ENCODE measurements at regions not wholly inside any gene's neighbourhood (a gene's known extent, or its start where the extent isn't known, plus 50 kb on each side); places are given as distances from the start of the nearest gene placed in this dataset.

- DNase-seq (ENCODE audit: low spot score) = no peak
These were observed 313.2 kb downstream of the PIK3C3 start for GRCh38 chr18:42268186-42268725.

GRCh38 chr18:42268798-42269197 lies 313.8 kb downstream of the PIK3C3 start:
- DNase-seq (ENCODE audit: low spot score) = no peak

- DNase-seq (ENCODE audit: low spot score) = no peak
These were observed 316.8 kb downstream of the PIK3C3 start for GRCh38 chr18:42271647-42272414.

- no peak for DNase-seq (ENCODE audit: low spot score)
These were observed 319.6 kb downstream of the PIK3C3 start for GRCh38 chr18:42274488-42275137.

- no peak for DNase-seq (ENCODE audit: low spot score)
These were observed 320.1 kb downstream of the PIK3C3 start for GRCh38 chr18:42275138-42275535.

- no peak for DNase-seq (ENCODE audit: low spot score)
These were observed 321.1 kb downstream of the PIK3C3 start for GRCh38 chr18:42275949-42276730.

- no peak for DNase-seq (ENCODE audit: low spot score)
These were observed 326.1 kb downstream of the PIK3C3 start for GRCh38 chr18:42281124-42281523.

GRCh38 chr18:42281851-42282250 lies 326.8 kb downstream of the PIK3C3 start:
- DNase-seq (ENCODE audit: low spot score) = no peak

GRCh38 chr18:42287047-42287446 lies 332.0 kb downstream of the PIK3C3 start:
- DNase-seq (ENCODE audit: low spot score) = no peak

- no peak for DNase-seq (ENCODE audit: low spot score)
These were observed 333.1 kb downstream of the PIK3C3 start for GRCh38 chr18:42288129-42288528.

GRCh38 chr18:42289526-42289925 lies 334.5 kb downstream of the PIK3C3 start:
- no peak for DNase-seq (ENCODE audit: low spot score)

- no peak for DNase-seq (ENCODE audit: low spot score)
These were observed 335.6 kb downstream of the PIK3C3 start for GRCh38 chr18:42290318-42291307.

GRCh38 chr18:42292654-42293053 lies 337.6 kb downstream of the PIK3C3 start:
- DNase-seq (ENCODE audit: low spot score) = no peak

GRCh38 chr18:42296192-42296591 lies 341.2 kb downstream of the PIK3C3 start:
- DNase-seq (ENCODE audit: low spot score) = no peak

GRCh38 chr18:42296723-42297122 lies 341.7 kb downstream of the PIK3C3 start:
- no peak for DNase-seq (ENCODE audit: low spot score)

GRCh38 chr18:42298759-42299675 lies 344.0 kb downstream of the PIK3C3 start:
- DNase-seq (ENCODE audit: low spot score) = peak; percentile 58

- no peak for DNase-seq (ENCODE audit: low spot score)
These were observed 351.0 kb downstream of the PIK3C3 start for GRCh38 chr18:42305869-42306593.

GRCh38 chr18:42306594-42306980 lies 351.6 kb downstream of the PIK3C3 start:
- no peak for DNase-seq (ENCODE audit: low spot score)

- no peak for DNase-seq (ENCODE audit: low spot score)
These were observed 355.9 kb downstream of the PIK3C3 start for GRCh38 chr18:42310956-42311355.

- DNase-seq (ENCODE audit: low spot score) = no peak
These were observed 371.7 kb downstream of the PIK3C3 start for GRCh38 chr18:42326752-42327151.

All from kidney capillary endothelial cell (primary cell).